HG03159 (cell line): ENCODE measurements at regions not wholly inside any gene's neighbourhood (a gene's known extent, or its start where the extent isn't known, plus 50 kb on each side); places are given as distances from the start of the nearest gene placed in this dataset.
"Not testable (repeated sequence)": the region's sequence is repeated elsewhere in the genome, so short reads cannot be mapped to it uniquely, and the experiment has no call there.

ENCODE experiments used
- ATAC-seq: cut with Tn5 transposase; IDR thresholded peaks from one replicate; pipeline ENCODE4 v1.9.1; 2021; ENCODE audit warnings: mild to moderate bottlenecking, moderate library complexity; ENCODE audit not compliant: unreplicated experiment

DNA sequence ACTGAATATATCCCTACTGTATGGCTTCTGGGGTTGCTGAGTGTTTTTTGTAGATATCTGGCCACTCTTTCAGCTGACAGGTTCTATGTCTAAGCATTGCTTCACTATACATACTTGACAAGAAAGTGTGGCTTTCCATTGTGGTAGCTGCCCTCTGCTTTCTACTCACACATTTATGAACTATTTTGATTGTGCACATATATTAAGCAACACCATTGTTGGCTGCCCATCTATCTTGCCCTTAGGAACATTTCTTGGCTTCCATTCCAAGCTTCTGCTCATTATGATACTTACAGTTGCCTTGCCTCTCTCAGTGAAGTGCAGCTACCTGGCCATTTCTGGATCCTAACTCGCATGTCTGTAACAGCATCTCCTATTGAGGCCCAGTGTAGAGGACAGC is 153.6 kb upstream of the MOCS2 start:
- no peak for ATAC-seq

DNA sequence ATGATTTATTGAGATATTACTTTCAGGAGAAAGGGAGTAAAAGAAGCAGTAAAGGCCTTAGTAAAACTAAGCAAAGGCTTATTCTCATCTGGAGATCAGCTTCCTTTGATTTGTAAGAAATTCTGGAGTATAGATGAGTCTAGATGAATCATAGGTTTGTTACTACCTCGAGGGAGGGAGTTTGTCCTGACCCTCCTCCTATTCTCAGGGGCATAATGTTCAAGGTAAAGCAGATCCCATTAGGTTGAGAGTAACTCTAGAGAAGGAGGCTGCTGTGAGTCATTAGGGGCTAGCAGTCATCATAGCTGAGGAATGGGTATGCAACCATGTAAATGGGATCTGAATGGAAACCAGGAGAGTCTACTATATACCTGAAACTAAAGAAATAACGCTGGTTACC is 155.5 kb upstream of the MOCS2 start:
- no peak for ATAC-seq

DNA sequence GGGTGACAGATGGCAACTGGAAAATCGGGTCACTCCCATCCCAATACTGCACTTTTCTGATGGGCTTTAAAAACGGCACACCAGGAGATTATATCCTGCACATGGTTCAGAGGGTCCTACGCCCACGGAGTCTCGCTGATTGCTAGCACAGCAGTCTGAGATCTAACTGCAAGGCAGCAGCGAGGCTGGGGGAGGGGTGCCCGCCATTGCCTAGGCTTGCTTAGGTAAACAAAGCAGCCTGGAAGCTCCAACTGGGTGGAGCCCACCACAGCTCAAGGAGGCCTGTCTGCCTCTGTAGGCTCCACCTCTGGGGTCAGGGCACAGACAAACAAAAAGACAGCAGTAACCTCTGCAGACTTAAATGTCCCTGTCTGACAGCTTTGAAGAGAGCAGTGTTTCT is 158.7 kb upstream of the MOCS2 start:
- ATAC-seq: not testable (repeated sequence)

DNA sequence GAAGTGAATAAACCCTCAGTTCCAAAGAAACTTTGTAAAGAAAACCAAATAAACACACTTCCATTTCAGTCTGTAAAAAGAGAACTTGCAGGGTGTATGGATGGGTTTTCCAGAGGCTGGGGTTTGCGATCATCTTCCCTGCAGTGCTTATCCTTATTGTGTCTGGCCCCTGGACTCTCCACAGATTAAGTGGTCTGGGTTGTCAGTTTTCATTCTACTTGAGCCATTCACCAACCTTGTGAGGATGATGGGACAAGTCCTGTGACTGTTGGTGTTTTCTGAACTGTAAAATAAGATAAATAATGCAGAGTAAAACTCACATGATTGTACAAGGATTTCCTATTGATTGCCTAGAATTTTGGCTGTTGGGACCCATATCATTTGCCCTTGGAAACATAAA is 166.1 kb upstream of the MOCS2 start:
- no peak for ATAC-seq

DNA sequence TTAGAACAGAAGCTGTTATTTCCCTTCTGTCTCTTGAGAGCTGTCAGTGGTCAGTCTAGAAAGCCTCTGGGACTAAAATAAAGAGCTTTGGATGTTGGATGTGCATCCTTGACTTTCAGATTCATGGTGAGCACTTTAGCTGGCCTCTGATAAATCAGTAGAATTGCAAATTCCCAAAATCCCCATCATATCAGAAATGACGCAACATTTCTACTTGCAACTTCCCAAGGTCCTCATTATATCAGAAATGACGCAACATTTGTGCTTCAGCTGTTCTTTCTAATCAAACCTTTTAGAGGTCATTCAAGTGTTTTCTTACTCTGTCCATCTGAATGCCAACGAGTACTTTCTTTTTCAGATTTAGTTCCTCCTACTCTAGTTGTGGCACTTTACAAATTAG is 167.3 kb upstream of the MOCS2 start:
- ATAC-seq: no peak

DNA sequence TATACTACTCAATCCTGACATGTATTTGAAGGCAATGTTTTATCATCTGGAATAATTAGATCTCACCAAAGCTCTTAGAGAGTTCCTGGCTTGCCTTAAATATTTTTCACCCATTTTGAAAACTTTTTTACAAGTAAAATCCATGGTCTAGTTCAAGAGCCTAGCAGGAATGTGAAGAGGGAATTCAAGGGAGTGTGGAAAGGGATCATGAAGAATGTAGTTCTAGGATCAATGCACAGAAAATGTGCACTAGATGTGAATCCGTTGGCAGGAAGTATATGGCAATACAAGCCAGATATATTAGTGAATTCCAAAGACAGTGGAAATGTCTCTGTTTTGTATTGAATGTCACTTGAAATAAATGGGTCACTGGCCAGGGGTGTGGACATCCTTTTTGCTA is 167.9 kb upstream of the MOCS2 start:
- no peak for ATAC-seq

DNA sequence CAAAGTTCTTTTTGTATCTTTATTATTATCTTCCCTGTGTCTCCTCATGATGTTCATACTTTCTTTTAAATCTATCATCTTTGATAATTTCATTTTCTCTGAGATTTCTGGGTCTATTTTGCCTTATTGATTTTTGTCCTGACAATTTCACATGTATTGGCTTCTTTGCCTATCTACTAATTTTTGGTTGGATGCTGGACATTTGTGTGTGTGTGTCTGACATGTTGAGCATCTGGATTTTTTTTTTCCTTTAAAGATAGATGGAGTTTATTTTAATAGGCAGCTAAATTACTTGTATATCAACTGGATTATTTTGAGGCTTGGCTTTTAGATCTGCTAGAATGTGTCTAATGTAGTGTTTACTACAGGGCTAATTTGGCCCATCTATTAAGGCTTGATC is 178.0 kb upstream of the MOCS2 start:
- no peak for ATAC-seq

DNA sequence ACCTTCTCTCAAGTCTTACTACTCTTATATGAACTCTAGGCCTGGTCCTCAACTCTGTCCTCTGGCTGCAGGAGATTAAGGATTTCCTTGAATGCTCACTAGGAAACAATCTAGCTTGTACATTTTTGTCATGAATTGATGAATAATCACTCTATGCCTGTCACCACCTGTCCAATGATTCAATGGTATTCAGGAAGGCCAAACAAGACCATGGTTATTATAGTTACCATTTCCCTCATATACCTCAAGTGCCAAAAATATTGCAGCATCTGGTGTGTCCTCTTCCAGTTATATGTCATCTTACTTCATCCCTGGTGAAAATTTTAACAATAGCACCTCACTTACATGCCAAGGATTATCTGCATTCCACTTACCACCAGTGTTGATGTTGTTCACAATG is 179.0 kb upstream of the MOCS2 start:
- no peak for ATAC-seq

DNA sequence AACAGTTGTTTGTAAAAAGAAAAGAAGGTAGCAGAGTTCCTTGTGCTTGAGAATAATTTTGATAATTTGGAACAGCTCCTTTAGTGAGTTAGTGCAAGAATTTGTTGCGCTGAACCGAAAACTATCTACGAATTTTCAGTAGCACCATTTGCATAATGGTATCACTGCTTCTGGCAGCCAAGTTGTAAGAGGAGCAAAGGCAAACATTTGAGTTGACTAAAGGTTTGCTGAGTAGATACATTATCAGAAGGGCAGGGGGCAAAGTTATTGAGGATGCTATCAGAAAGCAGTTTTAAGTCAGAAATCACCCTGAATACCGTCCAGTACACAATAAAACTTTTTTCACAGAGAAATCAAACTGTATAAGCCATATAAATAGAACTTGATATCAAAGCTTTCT is 181.5 kb upstream of the MOCS2 start:
- ATAC-seq: no peak

DNA sequence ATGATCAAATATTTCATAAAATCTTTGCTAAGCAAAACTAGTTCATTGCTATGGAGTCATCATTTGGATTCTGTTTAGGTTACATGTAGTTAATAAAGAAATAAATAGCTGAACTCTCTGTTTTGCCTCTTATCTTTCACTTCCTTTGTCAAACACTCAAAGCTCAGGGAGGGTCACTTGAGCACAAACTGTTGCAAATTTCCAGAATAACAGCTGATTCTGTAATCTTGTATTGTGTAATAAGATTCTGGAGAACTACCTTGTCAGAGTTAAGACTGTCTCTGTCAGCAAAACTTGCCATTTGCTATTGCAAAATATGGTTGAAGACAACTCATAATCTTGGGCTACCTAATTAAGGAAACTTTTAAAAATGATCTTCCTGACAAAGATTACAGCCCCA is 182.0 kb upstream of the MOCS2 start:
- ATAC-seq: no peak

DNA sequence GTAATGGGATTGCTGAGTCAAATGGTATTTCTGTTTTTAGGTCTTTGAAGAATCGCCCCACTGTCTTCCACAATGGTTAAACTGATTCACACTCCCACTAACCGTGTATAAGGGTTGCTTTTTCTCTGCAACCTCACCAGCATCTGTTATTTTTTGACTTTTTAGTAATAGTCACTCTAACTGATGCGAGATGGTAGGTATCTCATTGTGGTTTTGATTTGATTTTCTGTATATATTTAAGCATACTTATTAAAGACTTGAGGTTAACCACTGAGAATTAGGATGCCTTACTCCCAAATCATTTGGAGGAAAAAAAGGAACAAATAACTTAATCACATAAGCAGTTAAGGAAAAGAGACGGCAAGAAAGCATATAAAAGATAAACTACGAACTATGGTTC is 181.6 kb upstream of the FST start:
- no peak for ATAC-seq

DNA sequence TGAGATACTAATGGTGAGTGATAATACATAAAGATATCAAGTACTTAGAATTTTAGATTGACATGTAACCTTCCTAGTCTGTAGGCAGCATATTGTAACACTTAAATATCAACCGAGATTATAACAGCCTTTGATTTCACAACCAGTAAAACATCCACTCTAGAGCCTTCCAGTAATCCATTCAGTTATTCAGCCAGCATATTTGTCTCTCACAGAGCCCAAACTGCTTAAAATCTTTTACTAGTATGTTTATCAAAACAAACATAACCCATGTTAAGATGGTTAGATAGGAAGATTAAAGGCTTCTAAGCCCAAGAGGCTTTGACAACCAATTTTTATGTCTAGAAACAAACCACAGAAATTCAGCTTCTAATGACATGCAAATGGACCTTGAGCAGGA is 177.9 kb upstream of the FST start:
- ATAC-seq: no peak

DNA sequence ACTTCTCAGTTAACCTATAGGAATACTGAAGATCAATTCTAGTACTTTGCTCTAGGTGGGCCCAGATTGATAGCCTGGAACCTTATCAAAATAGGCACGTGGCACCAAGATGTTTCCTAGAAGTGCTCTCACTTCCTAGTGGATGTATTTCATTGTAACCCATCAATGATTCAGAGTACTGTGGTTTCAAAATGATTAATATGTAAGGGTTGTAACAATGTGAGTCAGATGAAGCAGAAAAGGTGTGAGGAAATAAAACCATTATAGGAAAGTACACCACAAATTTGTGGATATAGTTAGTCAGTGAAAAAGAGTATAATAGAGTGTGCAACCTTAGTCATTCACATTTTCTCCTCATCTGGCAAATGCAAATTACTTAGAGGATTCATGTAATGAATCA is 177.3 kb upstream of the FST start:
- ATAC-seq: no peak

DNA sequence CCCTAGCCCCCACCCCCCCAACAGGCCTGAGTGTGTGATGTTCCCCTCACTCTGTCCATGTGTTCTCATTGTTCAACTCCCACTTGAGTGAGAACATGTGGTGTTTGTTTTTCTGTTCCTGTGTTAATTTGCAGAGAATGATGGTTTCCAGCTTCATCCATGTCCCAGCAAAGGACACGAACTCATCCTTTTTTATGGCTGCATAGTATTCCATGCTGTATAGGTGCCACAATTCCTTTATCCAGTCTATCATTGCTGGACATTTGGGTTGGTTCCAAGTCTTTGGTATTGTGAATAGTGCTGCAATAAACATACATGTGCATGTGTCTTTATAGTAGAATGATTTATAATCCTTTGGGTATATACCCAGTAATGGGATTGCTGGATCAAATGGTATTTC is 175.1 kb upstream of the FST start:
- not testable (repeated sequence) for ATAC-seq

DNA sequence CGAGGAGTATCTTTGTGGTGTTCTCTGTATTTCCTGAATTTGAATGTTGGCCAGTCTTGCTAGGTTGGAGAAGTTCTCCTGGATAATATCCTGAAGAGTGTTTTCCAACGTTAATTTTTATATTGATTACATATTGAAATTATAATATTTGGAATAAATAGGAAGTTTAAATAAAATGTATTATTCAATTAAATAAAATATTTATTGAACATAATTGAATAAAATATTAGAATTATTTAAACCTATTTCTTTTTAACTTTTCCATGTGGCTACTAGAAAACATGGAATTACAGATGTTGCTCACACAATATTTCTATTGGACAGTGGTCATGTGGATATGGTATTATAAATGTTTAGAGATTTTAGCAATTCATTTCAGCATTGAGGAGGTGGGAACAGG is 170.8 kb upstream of the FST start:
- ATAC-seq: no peak

DNA sequence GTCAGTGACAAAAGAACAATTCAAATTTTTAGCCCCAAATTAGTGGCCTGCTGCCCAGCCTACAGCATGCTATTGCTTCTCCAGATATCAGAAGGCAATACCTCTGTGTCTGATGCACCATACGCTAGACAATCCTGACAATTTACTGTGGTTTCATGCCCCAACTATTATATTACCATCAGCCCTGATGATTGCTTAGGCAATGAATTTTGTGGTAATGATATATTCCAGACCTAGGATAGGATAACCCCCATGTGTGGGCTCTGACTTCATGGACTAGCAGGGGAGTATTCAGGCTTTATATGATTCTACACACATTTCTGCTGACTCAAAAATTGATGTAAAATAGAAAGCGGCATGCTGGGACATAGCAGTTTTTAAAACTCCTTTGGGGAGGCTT is 168.7 kb upstream of the FST start:
- no peak for ATAC-seq

DNA sequence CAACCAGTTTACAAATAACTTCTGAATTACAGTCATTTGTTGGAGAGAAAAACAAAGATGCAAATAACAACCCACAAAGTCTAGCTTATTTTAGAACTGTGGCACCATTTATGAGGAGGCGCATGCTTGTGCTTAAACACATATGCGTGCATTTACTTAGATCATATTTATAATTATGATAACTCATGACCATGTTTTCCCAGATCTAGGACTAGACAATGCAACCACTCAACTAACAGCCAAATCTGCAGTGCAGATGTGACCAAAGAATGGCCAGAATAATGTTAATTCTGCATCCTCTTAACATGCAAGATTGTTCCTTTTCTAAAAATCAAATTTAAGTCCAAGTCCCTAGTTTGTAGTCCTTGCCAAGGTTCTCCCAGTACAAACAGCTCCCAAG is 167.3 kb upstream of the FST start:
- ATAC-seq: no peak

DNA sequence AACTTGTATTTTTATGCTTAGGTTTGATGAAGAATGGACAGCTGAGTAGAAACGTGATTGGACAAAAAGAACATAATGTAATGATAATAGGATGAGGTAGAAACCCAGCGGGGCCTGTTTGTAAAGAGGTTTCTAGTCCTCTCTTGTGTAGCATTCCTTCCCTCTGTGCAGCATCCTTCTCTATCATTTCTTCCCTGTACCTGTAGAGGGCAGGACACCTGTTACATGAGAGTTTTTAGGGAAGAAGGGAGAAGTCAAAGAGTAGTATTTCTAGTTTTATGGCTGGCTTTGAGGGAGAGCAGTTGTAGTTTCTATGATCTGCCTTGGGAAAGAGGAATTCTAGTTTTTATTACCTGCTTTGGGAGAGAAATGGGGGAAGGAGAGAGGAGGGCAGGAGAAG is 162.1 kb upstream of the FST start:
- ATAC-seq: no peak

DNA sequence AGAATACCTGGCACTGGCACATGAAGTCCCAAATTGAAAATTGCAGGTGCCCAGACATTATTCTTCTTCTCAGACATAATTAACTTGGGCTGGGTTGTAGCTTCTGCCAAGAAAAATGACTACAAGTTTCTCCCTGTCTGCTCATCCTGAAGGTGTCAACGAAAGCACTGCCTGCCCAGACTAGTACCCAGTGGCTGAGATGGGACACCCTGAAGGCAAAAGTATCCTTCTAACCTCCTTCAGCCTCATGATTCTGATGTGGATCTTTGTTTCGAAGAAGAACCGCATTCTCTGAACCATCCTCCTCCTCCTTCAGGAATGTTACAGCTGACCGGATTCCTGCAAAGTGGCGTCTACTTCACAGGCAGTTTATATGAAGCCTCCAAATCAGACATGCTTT is 161.1 kb upstream of the FST start:
- ATAC-seq: no peak

DNA sequence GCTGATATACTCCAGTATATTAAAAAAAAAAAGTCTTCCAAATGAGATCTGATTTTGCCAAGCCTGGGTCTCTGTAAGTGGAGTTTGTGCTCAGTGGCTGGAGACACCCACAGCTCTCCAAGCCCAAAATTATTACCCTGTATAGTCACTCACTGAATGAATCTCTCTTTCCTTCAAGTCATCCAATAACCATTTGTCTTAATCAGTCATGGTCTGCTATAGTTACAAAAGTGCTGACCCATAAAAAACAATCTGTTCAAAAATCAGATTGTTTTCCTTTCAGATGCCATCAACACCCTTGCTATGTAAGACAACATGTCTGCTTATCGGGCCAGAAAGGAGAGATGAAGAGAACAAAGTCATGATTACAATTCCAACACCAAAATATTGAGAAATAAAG is 159.4 kb upstream of the FST start:
- ATAC-seq: no peak

DNA sequence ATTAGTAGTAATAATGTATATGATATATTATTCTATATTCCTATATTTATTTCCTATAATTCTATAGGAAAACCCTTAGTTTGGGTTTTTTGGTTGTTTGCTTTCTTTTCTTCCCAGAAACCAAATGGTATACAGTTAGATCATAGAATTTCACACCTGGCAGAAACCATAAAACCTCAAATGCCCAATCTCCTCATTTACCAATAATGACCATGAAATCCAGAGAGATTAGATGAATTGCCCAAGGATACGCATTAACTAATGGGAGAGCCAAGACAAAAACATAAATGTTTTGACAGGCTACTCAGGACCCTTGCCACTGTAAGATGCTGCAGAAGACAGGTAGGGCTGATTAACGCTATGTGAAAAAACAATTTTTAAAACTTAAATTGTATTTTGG is 158.7 kb upstream of the FST start:
- no peak for ATAC-seq

DNA sequence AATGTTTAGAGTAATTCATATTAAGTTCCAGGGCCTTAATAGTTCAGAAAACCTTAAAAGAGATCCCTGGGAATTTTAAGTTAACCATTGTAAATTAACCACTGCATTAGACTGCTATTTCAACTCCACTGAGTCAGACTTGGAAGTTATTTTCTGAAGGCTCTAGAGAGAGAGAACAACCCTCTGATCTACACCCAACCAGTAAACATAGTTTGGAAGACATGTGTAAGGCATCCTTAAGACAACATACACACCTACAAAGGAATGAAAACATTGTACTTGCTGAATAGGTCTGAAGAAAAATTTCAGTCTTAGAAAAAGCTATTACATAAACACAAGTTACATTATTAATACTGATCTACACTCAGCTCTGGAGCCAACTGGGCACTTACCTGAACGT is 158.2 kb upstream of the FST start:
- no peak for ATAC-seq

DNA sequence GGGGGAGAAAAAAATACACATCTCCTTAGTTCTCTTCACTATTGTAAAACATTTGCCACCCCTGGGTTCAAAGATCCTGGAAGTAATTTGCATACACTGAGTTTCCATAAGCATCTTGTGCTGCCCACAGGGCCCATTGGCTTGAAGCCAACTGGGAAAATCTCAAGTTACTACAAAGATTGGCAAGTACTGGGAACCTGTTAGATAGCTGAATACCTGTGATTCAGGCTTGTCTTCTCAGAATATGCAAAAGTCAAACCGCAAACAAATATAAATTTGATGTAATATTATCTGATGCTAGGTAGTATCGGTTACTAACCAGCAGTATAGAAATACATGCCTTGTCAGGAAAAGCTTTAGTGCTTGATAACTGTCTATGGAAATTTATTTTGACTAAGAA is 156.9 kb upstream of the FST start:
- ATAC-seq: no peak

DNA sequence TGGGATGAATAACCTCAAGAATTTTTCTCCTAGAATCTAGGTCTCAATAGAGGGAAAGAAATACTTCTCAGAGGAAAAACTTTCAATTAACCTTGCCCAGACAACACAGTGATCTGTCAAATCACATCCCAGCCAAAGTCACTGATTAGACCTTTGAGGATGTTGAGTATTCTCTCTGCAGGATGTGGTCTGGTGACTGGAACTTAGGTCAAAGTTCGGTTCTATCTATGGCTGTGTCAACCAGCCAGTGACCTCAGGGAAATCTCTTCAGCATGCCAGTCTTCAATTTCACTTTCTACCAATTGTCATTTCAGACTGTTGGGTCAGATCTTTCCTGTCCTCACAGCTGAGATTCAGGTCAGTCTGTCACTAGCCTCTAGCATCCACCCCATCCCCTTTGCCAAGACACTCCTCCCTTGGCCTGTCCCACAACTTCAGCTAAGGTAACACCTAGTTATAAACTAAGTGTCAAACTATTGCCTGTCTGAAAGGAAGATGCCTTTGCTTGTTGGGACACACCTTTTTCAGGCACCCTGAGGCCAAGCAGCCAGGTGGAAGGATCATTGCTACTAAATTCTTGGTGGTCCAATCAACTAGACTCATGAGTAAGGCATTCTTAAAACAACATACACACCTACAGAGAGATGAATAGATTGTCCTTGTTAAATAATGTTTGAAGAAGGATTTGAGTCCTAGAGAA is 156.3 kb upstream of the FST start:
- ATAC-seq: peak; percentile 77
